Ishikawa (cell line): ENCODE measurements at regions not wholly inside any gene's neighbourhood (a gene's known extent, or its start where the extent isn't known, plus 50 kb on each side); places are given as distances from the start of the nearest gene placed in this dataset.

Source experiments
- CREB1 ChIP-seq: IDR thresholded peaks from 2 replicates; pipeline ENCODE4 v1.6.1; 2012; ENCODE audit warnings: low read depth
- EGR1 ChIP-seq: IDR thresholded peaks from 2 replicates; pipeline ENCODE4 v1.6.1; 2012
- EP300 ChIP-seq: IDR thresholded peaks from 2 replicates; pipeline ENCODE4 v1.6.1; 2012; ENCODE audit warnings: borderline replicate concordance
- RAD21 ChIP-seq: IDR thresholded peaks from 2 replicates; pipeline ENCODE4 v1.6.1; 2012; ENCODE audit warnings: low read depth
- TAF1 ChIP-seq: IDR thresholded peaks from 2 replicates; pipeline ENCODE4 v1.6.1; 2012; ENCODE audit warnings: low read depth, mild to moderate bottlenecking
- YY1 ChIP-seq: IDR thresholded peaks from 2 replicates; pipeline ENCODE4 v1.6.1; 2012; ENCODE audit warnings: low read depth
- TF ChIP-seq, protein P1 (sequence below): IDR thresholded peaks from 2 replicates; pipeline ENCODE4 v1.6.1; 2012

DNA sequence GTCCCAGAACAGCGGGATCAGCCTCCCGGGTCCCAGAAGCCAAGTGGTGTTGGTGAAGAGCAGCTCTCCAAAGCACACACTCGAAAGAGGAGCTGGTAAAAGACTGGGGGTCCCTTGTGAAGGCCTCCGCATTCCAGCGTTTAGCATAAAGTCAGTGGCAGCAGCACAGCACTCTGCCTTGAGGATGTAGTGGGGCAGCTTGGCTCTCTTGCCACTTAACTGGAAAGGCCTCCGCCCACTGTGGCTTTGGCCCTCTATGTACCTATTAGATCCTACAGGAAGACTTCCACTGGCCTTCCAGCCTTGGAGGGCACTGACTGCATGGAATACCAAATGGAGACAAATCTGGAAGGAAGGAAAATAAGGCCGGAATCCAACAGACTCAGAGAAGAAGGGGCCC, 1455.3 kb downstream of the BRD1 start:
- TF ChIP-seq RAD21: no peak
- TF ChIP-seq EGR1: no peak
- TF ChIP-seq, protein P1, sequence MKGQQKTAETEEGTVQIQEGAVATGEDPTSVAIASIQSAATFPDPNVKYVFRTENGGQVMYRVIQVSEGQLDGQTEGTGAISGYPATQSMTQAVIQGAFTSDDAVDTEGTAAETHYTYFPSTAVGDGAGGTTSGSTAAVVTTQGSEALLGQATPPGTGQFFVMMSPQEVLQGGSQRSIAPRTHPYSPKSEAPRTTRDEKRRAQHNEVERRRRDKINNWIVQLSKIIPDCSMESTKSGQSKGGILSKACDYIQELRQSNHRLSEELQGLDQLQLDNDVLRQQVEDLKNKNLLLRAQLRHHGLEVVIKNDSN: no peak
- no peak for TF ChIP-seq EP300
- TF ChIP-seq YY1: no peak
- TF ChIP-seq CREB1: no peak
- TF ChIP-seq TAF1: no peak
